Endodermal cell (in vitro differentiated cells): ENCODE measurements at regions not wholly inside any gene's neighbourhood (a gene's known extent, or its start where the extent isn't known, plus 50 kb on each side); places are given as distances from the start of the nearest gene placed in this dataset.

Experiments used
- DNase-seq: peaks from one replicate; pipeline ENCODE4 v3.0.0-alpha.2; 2017
- H3K27ac ChIP-seq: 2 replicates; pipeline ENCODE4 v1.5.1; 2013; ENCODE audit warnings: mild to moderate bottlenecking, low read depth, low read length, moderate library complexity
- H3K27me3 ChIP-seq: 2 replicates; pipeline ENCODE4 v1.6.1; 2013; ENCODE audit warnings: mild to moderate bottlenecking, low read length, moderate library complexity; ENCODE audit not compliant: insufficient read depth, control insufficient read depth, poor library complexity, severe bottlenecking
- H3K36me3 ChIP-seq: 2 replicates; pipeline ENCODE4 v1.7.0; 2013; ENCODE audit warnings: mild to moderate bottlenecking, low read length, moderate library complexity; ENCODE audit not compliant: control insufficient read depth, insufficient read depth
- H3K4me1 ChIP-seq: one replicate; pipeline ENCODE4 v1.7.0; 2013; ENCODE audit warnings: low read length; ENCODE audit not compliant: control insufficient read depth, insufficient read depth
- H3K4me3 ChIP-seq: 2 replicates; pipeline ENCODE4 v1.5.1; 2013; ENCODE audit warnings: mild to moderate bottlenecking, low read length, moderate library complexity
- H3K9ac ChIP-seq: 2 replicates; pipeline ENCODE4 v1.6.1; 2013; ENCODE audit warnings: mild to moderate bottlenecking, low read length, moderate library complexity; ENCODE audit not compliant: poor library complexity, severe bottlenecking; ENCODE audit errors: extremely low read depth
- H3K9me3 ChIP-seq: 2 replicates; pipeline ENCODE4 v1.6.1; 2013; ENCODE audit warnings: mild to moderate bottlenecking, low read length, moderate library complexity; ENCODE audit not compliant: control insufficient read depth
- H3K27ac Mint-ChIP-seq: 2 replicates; pipeline ENCODE4 v1.8.0; 2020; ENCODE audit warnings: mixed read lengths
- H3K27me3 Mint-ChIP-seq: 2 replicates; pipeline ENCODE4 v1.8.0; 2021; ENCODE audit warnings: mild to moderate bottlenecking, mixed read lengths; ENCODE audit not compliant: insufficient read depth
- H3K36me3 Mint-ChIP-seq: 2 replicates; pipeline ENCODE4 v1.8.0; 2020; ENCODE audit warnings: low read depth, mixed read lengths
- H3K4me1 Mint-ChIP-seq: 2 replicates; pipeline ENCODE4 v1.8.0; 2020; ENCODE audit warnings: mixed read lengths
- H3K4me3 Mint-ChIP-seq: 2 replicates; pipeline ENCODE4 v1.8.0; 2020; ENCODE audit warnings: mild to moderate bottlenecking, moderate library complexity, mixed read lengths
- H3K9me3 Mint-ChIP-seq: 2 replicates; pipeline ENCODE4 v1.8.0; 2020; ENCODE audit warnings: mild to moderate bottlenecking, mixed read lengths
- WGBS, 2 experiments: methylation state at CpG; one replicate each; pipeline versions ENCODE4 v1.1.5 to v1.1.7; 2013; ENCODE audit warnings: missing lambda C conversion rate in 2 of 2, mixed read lengths in 1 of 2; ENCODE audit not compliant: insufficient coverage in 1 of 2, insufficient read length in 1 of 2; 5-methylcytosine and 5-hydroxymethylcytosine counted together
- TF ChIP-seq, protein P1 (sequence below): fragments of 200-600 bp; sonication (generic); conservative IDR thresholded peaks from 2 replicates; pipeline ENCODE4 v1.5.0; 2021; ENCODE audit warnings: antibody characterized with exemption, mild to moderate bottlenecking

DNA sequence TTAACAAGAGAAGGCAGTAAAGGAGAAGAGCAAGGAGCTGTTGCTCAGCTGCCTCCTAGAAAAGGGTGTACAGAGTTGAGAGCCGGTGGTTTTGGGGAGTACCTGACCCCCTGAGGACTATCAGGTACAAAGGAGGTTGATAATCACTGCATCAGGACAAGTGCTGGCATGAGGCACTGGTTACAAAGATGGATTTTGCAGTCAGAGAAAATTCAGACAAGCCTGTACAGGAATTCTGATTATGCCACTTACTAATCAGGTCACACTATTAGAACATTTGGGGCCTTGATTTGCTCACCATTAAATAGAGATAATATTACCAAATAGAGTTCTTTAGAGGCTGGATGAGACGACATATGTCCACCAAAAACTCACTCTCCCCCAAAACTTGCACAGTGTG is 450.9 kb upstream of the TMPO start:
- Mint-ChIP-seq H3K9me3 (no peaks in the 10 kb centered on the region), H3K27me3 (no peaks in the 10 kb centered on the region), H3K4me3 (no peak overlapping the region), H3K4me1 (peaks cover 17% of the 10 kb centered on the region), H3K36me3 (no peaks in the 10 kb centered on the region), H3K27ac (no peak overlapping the region)
- Histone ChIP-seq H3K4me3 (no peak overlapping the region), H3K27ac (no peak overlapping the region), H3K36me3 (no peaks in the 10 kb centered on the region), H3K9ac (no peak overlapping the region), H3K9me3 (no peaks in the 10 kb centered on the region), H3K4me1 (peaks cover 12% of the 10 kb centered on the region), H3K27me3 (no peaks in the 10 kb centered on the region)
- no peak for DNase-seq
- TF ChIP-seq, protein P1, sequence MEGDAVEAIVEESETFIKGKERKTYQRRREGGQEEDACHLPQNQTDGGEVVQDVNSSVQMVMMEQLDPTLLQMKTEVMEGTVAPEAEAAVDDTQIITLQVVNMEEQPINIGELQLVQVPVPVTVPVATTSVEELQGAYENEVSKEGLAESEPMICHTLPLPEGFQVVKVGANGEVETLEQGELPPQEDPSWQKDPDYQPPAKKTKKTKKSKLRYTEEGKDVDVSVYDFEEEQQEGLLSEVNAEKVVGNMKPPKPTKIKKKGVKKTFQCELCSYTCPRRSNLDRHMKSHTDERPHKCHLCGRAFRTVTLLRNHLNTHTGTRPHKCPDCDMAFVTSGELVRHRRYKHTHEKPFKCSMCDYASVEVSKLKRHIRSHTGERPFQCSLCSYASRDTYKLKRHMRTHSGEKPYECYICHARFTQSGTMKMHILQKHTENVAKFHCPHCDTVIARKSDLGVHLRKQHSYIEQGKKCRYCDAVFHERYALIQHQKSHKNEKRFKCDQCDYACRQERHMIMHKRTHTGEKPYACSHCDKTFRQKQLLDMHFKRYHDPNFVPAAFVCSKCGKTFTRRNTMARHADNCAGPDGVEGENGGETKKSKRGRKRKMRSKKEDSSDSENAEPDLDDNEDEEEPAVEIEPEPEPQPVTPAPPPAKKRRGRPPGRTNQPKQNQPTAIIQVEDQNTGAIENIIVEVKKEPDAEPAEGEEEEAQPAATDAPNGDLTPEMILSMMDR, result no peak
- WGBS, 2 experiments, result 67 to 88% methylated on average over 1 to 2 of the region's 2 CpGs

DNA sequence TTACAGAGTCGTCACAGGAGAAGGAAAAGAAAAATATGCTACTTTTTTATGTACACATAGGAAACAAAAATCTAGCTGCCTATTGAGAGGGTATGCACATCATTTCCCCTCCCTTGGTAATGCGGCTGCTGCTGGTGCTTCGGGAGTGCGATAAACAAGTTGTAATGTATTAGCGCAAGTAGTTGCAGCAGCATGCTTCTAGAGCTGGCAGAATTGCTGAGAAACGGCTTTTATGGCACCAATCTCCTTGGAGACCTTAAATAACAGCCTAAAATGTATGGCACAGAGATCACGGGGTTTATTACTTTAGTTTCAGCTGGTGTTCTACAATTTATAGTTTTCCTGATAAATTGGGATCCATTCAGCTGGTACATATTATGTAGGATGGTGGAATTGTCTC is 447.6 kb upstream of the TMPO start:
- H3K27ac Mint-ChIP-seq, result no peak overlapping the region
- no peaks in the 10 kb centered on the region for H3K27me3 Mint-ChIP-seq

DNA sequence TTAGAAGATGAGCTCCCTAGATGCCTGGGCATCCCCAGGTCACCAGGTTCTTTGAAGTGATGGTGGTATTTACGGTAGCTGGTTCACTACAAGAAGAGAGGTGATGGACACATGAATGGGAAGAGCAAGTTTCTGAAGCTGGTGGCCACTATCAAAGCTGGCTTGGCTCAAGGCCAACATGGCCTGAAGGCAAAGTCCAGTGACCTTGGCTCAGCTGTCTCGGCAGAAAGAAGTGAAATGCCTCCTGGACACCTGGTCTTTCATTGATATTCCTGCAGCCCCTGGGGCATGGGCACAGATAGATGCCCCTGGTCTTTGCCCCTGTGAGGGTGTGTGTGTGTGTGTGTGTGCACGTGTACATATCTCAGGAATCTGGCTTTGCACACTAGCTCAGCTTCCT is 441.8 kb upstream of the TMPO start:
- no peak overlapping the region for H3K27ac ChIP-seq
- no peak overlapping the region for H3K9ac ChIP-seq
- no peaks in the 10 kb centered on the region for H3K9me3 ChIP-seq
- H3K4me3 Mint-ChIP-seq, result no peak overlapping the region
- no peaks in the 10 kb centered on the region for H3K27me3 ChIP-seq
- H3K27ac Mint-ChIP-seq, result no peak overlapping the region
- 83 to 92% methylated on average over 1 to 2 of the region's 3 CpGs for WGBS, 2 experiments
- DNase-seq, result no peak
- no peaks in the 10 kb centered on the region for H3K9me3 Mint-ChIP-seq
- TF ChIP-seq, protein P1, result no peak
- no peaks in the 10 kb centered on the region for H3K36me3 ChIP-seq
- H3K4me1 ChIP-seq, result no peaks in the 10 kb centered on the region
- H3K4me1 Mint-ChIP-seq, result no peaks in the 10 kb centered on the region
- no peak overlapping the region for H3K4me3 ChIP-seq
- H3K36me3 Mint-ChIP-seq, result no peaks in the 10 kb centered on the region
- no peaks in the 10 kb centered on the region for H3K27me3 Mint-ChIP-seq

More for the DNA sequence above, 447.6 kb upstream of the TMPO start:
- H3K9ac ChIP-seq, result no peak overlapping the region
- H3K4me1 ChIP-seq, result peaks cover 7% of the 10 kb centered on the region
- no peak overlapping the region for H3K4me3 ChIP-seq
- Mint-ChIP-seq H3K4me1 (peaks cover 7% of the 10 kb centered on the region), H3K9me3 (no peaks in the 10 kb centered on the region), H3K4me3 (no peak overlapping the region), H3K36me3 (no peaks in the 10 kb centered on the region)
- no peaks in the 10 kb centered on the region for H3K9me3 ChIP-seq
- 87 to 96% methylated on average over 4 to 7 of the region's 7 CpGs for WGBS, 2 experiments
- H3K27ac ChIP-seq, result no peak overlapping the region
- no peaks in the 10 kb centered on the region for H3K27me3 ChIP-seq
- H3K36me3 ChIP-seq, result no peaks in the 10 kb centered on the region
- TF ChIP-seq, protein P1, result no peak
- no peak for DNase-seq
